ENCODE measurements at regions not wholly inside any gene's neighbourhood (a gene's known extent, or its start where the extent isn't known, plus 50 kb on each side); places are given as distances from the start of the nearest gene placed in this dataset.

DNA sequence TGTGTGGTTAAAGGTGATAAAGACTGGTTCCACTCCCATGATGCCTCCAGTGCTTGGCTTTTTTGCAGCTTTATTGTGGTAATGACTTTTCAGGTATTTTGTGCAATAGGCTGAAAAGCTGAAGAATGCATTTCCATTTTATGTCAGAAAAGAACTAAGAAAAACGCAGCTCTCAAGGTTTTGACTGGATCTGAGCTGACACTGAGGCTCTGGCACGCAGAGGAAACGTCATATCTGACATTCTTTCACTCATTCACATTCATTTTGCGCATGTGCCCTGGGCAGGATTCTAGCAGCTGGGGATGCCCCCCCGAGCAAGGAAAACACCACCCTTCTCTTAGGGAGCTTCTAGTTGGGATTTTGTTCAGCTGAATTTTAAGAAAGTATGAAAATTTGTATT is 408.5 kb upstream of the MKI67 start:
- TF ChIP-seq POLR2AphosphoS5 (IDR thresholded peaks at IDR 0.05; ENCODE audit: low read depth, low read length) (no peak), FOXP2 (optimal IDR thresholded peaks at IDR 0.05; ENCODE audit: borderline replicate concordance, extremely low read depth, extremely low read length, insufficient read depth) (no peak)

- TF ChIP-seq, protein P1, sequence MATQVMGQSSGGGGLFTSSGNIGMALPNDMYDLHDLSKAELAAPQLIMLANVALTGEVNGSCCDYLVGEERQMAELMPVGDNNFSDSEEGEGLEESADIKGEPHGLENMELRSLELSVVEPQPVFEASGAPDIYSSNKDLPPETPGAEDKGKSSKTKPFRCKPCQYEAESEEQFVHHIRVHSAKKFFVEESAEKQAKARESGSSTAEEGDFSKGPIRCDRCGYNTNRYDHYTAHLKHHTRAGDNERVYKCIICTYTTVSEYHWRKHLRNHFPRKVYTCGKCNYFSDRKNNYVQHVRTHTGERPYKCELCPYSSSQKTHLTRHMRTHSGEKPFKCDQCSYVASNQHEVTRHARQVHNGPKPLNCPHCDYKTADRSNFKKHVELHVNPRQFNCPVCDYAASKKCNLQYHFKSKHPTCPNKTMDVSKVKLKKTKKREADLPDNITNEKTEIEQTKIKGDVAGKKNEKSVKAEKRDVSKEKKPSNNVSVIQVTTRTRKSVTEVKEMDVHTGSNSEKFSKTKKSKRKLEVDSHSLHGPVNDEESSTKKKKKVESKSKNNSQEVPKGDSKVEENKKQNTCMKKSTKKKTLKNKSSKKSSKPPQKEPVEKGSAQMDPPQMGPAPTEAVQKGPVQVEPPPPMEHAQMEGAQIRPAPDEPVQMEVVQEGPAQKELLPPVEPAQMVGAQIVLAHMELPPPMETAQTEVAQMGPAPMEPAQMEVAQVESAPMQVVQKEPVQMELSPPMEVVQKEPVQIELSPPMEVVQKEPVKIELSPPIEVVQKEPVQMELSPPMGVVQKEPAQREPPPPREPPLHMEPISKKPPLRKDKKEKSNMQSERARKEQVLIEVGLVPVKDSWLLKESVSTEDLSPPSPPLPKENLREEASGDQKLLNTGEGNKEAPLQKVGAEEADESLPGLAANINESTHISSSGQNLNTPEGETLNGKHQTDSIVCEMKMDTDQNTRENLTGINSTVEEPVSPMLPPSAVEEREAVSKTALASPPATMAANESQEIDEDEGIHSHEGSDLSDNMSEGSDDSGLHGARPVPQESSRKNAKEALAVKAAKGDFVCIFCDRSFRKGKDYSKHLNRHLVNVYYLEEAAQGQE (IDR thresholded peaks at IDR 0.05; ENCODE audit: insufficient read depth in 1 of 2, low read depth in 2 of 2, low read length in 2 of 2), result no peak
- TF ChIP-seq SIN3A (IDR thresholded peaks at IDR 0.05; ENCODE audit: borderline replicate concordance, insufficient read depth, low read length) (no peak), POLR2AphosphoS5 (IDR thresholded peaks at IDR 0.05; ENCODE audit: low read depth, low read length) (no peak), TAF1 (IDR thresholded peaks at IDR 0.05; ENCODE audit: borderline replicate concordance, insufficient read depth, low read length) (no peak), FOXP2 (optimal IDR thresholded peaks at IDR 0.05; ENCODE audit: borderline replicate concordance, extremely low read depth, extremely low read length, insufficient read depth) (no peak)
Measured at GRCh38 chr10:128536259-128536658, 410.0 kb upstream of the MKI67 start.

DNA sequence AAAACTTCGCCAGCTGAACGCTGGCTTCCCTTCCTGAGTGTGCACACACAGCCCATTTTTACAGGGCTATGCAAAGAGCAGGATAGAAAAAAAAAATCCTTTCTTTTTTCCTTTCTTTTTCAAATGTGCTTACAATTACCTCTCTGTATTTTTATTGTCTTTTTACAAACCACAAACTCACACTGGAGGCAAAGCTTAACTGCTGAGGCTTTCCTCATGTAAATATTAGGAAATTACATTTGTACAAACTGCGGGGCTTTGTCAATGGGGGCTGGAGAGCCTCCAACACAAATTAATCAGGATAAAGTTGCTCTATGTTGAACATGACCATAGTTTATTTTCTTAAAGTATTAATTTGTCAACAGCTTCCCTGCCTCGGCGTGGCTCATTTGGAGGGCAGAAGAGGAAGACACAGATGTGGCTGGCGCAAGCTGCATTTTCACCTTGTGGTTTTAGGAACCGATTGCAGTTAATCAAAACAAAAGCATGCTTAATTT is 411.7 kb upstream of the MKI67 start:
- no peak for TF ChIP-seq SIN3A (IDR thresholded peaks at IDR 0.05; ENCODE audit: borderline replicate concordance, insufficient read depth, low read length)
- TF ChIP-seq TAF1 (IDR thresholded peaks at IDR 0.05; ENCODE audit: borderline replicate concordance, insufficient read depth, low read length), result no peak
- TF ChIP-seq, protein P1 (IDR thresholded peaks at IDR 0.05; ENCODE audit: insufficient read depth in 1 of 2, low read depth in 2 of 2, low read length in 2 of 2), result no peak
- no peak for TF ChIP-seq FOXP2 (optimal IDR thresholded peaks at IDR 0.05; ENCODE audit: borderline replicate concordance, extremely low read depth, extremely low read length, insufficient read depth)
- no peak for TF ChIP-seq POLR2AphosphoS5 (IDR thresholded peaks at IDR 0.05; ENCODE audit: low read depth, low read length)

DNA sequence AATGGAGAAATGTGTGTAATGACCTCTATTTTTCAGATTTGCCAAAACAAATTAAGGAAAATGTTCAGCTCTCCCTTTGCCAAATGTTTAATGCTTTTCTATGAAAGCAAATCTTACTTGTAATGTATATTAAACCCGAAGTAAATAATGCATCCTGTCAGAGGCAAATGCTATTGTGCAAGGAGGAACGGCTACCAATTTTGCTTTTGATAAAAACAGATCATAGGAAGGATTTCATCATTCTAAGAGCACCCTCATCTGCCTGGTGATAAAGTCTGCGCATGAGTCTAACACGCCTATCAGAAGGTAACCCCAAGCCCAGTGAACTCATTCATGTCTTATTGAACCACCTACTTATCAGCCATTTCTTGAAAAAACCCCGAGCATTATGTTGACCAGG is 412.4 kb upstream of the MKI67 start:
- TF ChIP-seq SIN3A (IDR thresholded peaks at IDR 0.05; ENCODE audit: borderline replicate concordance, insufficient read depth, low read length), result no peak
- TF ChIP-seq, protein P1 (IDR thresholded peaks at IDR 0.05; ENCODE audit: insufficient read depth in 1 of 2, low read depth in 2 of 2, low read length in 2 of 2), result no peak
- no peak for TF ChIP-seq POLR2AphosphoS5 (IDR thresholded peaks at IDR 0.05; ENCODE audit: low read depth, low read length)
- TF ChIP-seq TAF1 (IDR thresholded peaks at IDR 0.05; ENCODE audit: borderline replicate concordance, insufficient read depth, low read length), result no peak
- TF ChIP-seq FOXP2 (optimal IDR thresholded peaks at IDR 0.05; ENCODE audit: borderline replicate concordance, extremely low read depth, extremely low read length, insufficient read depth), result no peak

- TF ChIP-seq TAF1 (IDR thresholded peaks at IDR 0.05; ENCODE audit: borderline replicate concordance, insufficient read depth, low read length) (no peak), POLR2AphosphoS5 (IDR thresholded peaks at IDR 0.05; ENCODE audit: low read depth, low read length) (no peak), FOXP2 (optimal IDR thresholded peaks at IDR 0.05; ENCODE audit: borderline replicate concordance, extremely low read depth, extremely low read length, insufficient read depth) (no peak), SIN3A (IDR thresholded peaks at IDR 0.05; ENCODE audit: borderline replicate concordance, insufficient read depth, low read length) (no peak)
- TF ChIP-seq, protein P1 (IDR thresholded peaks at IDR 0.05; ENCODE audit: insufficient read depth in 1 of 2, low read depth in 2 of 2, low read length in 2 of 2), result no peak
Measured at GRCh38 chr10:128539510-128540127, 413.4 kb upstream of the MKI67 start.

Data from PFSK-1 (cell line).